LNCaP clone FGC (cell line): ENCODE measurements at regions not wholly inside any gene's neighbourhood (a gene's known extent, or its start where the extent isn't known, plus 50 kb on each side); places are given as distances from the start of the nearest gene placed in this dataset.
"Not testable (repeated sequence)": the region's sequence is repeated elsewhere in the genome, so short reads cannot be mapped to it uniquely, and the experiment has no call there.

Experiments
- DNase-seq: peaks from one replicate; pipeline ENCODE4 v3.0.0-alpha.2; 2011; ENCODE audit warnings: low read depth
- H3K4me3 ChIP-seq: 2 replicates; pipeline ENCODE4 v1.5.1; 2011; ENCODE audit warnings: mild to moderate bottlenecking, low read depth, low read length, control low read depth
- TF ChIP-seq, protein P1 (sequence below): IDR thresholded peaks from 2 replicates; pipeline ENCODE4 v1.5.1; 2012; ENCODE audit warnings: mild to moderate bottlenecking; ENCODE audit not compliant: control insufficient read depth, insufficient read depth; ENCODE audit errors: extremely low read depth

DNA sequence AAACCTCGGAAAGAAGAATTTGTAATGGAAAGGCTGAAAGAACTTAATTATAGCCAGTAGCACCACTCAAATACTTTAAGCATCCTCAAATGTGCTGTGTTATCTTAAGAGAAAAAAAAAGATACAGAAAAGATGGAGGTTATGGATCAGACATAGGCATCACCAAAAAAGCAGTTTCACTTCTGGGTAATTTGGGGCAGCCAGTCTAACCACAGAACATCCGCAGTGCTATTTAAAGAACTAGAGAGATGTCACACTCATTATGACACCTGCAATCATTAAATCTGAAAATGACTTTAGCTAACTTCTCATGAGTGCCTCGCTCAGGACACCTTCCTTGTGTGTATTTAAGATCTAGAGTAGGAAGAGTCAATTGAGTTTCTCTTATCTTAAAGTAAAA, 211.8 kb downstream of the RBM26 start:
- DNase-seq, result no peak
- no peak overlapping the region for H3K4me3 ChIP-seq
- TF ChIP-seq, protein P1, sequence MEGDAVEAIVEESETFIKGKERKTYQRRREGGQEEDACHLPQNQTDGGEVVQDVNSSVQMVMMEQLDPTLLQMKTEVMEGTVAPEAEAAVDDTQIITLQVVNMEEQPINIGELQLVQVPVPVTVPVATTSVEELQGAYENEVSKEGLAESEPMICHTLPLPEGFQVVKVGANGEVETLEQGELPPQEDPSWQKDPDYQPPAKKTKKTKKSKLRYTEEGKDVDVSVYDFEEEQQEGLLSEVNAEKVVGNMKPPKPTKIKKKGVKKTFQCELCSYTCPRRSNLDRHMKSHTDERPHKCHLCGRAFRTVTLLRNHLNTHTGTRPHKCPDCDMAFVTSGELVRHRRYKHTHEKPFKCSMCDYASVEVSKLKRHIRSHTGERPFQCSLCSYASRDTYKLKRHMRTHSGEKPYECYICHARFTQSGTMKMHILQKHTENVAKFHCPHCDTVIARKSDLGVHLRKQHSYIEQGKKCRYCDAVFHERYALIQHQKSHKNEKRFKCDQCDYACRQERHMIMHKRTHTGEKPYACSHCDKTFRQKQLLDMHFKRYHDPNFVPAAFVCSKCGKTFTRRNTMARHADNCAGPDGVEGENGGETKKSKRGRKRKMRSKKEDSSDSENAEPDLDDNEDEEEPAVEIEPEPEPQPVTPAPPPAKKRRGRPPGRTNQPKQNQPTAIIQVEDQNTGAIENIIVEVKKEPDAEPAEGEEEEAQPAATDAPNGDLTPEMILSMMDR, result no peak

DNA sequence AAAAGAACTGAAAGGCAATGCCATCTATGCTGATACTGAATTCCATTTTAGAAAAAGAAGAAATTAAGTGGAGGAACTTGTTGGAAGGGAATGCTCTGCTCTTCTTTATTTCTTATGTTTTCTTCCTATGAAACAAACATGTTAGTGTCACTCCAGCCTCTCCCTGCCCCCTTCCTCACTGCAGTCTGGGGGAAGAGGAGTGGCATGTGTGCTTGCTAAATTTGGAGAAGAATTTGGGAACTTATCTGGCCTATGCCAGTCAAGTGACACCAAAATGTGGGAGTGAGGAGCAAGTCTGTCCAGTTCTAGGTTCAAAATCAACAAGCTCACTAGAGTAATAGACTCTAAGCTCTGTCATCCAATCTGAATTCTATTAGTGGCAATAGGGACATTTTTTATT, 214.6 kb downstream of the RBM26 start:
- TF ChIP-seq, protein P1, result no peak

DNA sequence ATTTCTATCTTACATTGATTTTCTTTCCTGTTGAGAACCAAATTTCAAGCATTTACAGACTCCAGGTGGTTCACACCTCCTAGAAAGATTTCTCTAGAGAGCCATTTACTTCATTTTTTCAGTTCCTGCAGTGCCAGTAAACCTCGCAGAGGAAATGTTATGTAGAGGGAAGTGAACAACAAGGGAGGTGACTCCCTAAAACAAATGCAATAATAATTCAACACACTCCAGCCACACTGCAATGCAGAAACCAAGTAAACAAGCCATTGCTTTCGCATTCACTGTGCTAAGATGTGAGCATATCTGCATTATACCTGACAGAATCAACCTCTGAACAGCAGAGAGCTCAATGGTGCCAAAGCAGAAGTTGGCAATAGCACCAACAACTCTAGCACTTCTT, 215.1 kb downstream of the RBM26 start:
- DNase-seq, result no peak
- no peak overlapping the region for H3K4me3 ChIP-seq
- TF ChIP-seq, protein P1, result no peak

More for the DNA sequence above, 214.6 kb downstream of the RBM26 start:
- no peak overlapping the region for H3K4me3 ChIP-seq
- DNase-seq, result no peak

DNA sequence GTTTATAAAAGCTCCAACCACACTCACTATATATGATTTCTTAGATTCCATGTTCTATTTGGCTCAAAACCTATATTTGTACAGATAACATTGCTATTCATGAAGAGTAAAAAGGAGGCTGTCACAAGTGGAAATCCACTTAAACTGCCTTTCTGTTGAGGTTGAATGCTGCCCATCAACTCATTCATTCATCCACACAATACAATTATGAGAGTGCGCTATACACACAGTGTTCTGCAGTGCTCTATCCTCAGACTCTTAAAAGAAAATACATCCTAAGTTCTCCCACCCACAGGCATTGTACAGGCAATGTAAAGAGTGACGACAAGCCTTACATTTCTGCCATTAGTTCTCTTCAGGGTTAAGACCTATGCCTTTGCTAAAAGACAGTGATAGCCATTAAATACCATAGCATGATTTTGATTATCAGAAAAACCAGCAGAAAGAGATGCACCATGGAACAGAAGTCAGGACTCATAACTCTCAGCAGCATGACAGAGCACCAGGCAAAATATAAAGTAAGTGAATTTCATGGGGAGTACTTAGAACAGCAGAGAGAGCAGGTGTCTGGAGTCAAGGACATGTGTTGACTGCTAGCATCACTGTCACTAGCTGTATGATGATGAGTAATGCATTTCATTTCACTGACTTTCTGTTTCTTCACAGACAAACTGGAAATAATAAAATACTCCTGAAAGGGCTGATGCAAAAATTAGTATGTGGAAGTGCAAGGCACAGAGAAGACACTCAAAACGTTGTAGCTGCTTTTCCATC, 218.0 kb downstream of the RBM26 start:
- no peak for DNase-seq
- no peak overlapping the region for H3K4me3 ChIP-seq
- TF ChIP-seq, protein P1, result no peak

DNA sequence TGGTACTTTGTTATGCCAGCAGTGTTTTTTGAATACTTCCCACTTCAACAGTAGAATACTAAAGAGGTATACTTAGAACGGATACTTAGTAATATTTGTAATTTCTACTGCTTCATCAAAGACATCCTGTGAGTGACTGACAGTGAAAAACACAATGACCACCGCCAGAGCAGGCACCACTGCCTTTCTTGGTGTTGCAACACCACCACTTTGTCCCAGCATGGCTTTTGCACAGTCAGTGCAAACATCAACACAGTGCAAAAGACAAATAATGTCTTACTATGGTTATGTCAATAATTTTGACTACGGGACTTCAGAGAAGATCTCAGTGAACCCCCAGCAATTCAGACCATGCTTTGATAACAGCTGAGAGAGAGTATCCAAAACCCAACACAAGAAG, 220.5 kb downstream of the RBM26 start:
- no peak for DNase-seq
- no peak overlapping the region for H3K4me3 ChIP-seq
- TF ChIP-seq, protein P1, result no peak

DNA sequence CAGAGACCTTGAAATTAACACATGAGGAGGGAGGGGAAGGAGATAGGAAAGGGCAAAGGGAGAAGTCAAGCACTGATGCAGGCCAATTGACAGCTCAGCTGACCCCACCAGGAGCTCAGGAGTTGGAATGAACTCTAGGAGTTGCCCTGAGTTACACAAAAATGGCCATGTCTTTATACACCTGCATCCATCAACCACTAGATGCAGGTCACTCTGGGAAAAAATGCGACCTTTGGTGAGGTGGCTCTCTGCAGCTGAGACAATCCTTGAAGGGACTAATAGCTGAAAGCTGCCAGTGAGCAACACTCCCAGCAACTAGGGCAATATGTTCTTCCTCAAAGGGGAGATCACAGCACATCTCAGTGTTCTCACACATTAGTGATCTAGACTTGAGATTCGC, 222.8 kb downstream of the RBM26 start:
- TF ChIP-seq, protein P1, result no peak
- no peak for DNase-seq
- no peak overlapping the region for H3K4me3 ChIP-seq

DNA sequence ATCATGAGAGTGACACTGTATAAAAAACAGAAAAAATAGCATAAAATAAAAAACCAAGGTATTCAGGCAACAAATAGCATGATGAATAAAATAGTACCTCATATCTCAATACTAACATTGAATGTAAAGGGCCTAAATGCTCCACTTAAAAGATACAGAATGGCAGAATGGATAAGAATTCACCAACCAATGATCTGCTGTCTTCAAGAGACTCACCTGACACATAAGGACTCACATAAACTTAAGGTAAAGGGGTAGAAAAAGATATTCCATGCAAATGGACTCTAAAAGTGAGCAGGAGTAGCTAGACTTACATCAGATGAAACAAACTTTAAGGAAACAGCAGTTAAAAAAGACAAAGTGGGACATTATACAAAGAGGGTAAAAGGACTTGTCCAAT, 232.4 kb downstream of the RBM26 start:
- not testable (repeated sequence) for H3K4me3 ChIP-seq, DNase-seq

DNA sequence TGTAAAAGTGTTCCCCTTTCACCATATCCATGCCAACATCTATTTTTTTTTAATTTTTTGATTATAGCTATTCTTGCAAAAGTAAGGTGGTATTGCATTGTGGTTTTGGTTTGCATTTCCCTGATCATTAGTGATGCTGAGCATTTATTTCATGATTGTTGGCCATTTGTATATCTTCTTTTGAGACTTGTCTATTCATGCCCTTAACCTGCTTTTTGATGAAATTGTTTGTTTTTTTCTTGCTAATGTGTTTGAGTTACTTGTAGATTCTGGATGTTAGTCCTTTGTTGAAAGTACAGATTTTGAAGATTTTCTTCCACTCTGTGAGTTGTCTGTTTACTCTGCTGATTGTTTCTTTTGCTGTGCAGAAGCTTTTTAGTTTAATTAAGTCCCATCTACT, 233.1 kb downstream of the RBM26 start:
- DNase-seq, H3K4me3 ChIP-seq: not testable (repeated sequence)
